HFFc6 (cell line): ENCODE measurements at regions not wholly inside any gene's neighbourhood (a gene's known extent, or its start where the extent isn't known, plus 50 kb on each side); places are given as distances from the start of the nearest gene placed in this dataset.

Source experiments
- DNase-seq: peaks from one replicate; pipeline ENCODE4 v3.0.0-alpha.2; 2018
- H3K27ac Mint-ChIP-seq: 2 replicates; pipeline ENCODE4 v1.8.0; 2020; ENCODE audit warnings: mild to moderate bottlenecking, mixed read lengths
- H3K27me3 Mint-ChIP-seq: 2 replicates; pipeline ENCODE4 v1.8.0; 2021; ENCODE audit warnings: mild to moderate bottlenecking, moderate library complexity, mixed read lengths; ENCODE audit not compliant: insufficient read depth
- H3K36me3 Mint-ChIP-seq: 2 replicates; pipeline ENCODE4 v1.8.0; 2021; ENCODE audit warnings: low read depth, mixed read lengths
- H3K4me1 Mint-ChIP-seq: 2 replicates; pipeline ENCODE4 v1.8.0; 2020; ENCODE audit warnings: low read depth, mixed read lengths
- H3K4me3 Mint-ChIP-seq: 2 replicates; pipeline ENCODE4 v1.8.0; 2020; ENCODE audit warnings: mild to moderate bottlenecking, moderate library complexity, mixed read lengths
- H3K9me3 Mint-ChIP-seq: 2 replicates; pipeline ENCODE4 v1.8.0; 2020; ENCODE audit warnings: mild to moderate bottlenecking, mixed read lengths
- TF ChIP-seq, protein P1 (sequence below): fragments of 200-600 bp; sonication (generic); IDR thresholded peaks from 2 replicates; pipeline ENCODE4 v1.5.0; 2021; ENCODE audit warnings: antibody characterized with exemption, mild to moderate bottlenecking

DNA sequence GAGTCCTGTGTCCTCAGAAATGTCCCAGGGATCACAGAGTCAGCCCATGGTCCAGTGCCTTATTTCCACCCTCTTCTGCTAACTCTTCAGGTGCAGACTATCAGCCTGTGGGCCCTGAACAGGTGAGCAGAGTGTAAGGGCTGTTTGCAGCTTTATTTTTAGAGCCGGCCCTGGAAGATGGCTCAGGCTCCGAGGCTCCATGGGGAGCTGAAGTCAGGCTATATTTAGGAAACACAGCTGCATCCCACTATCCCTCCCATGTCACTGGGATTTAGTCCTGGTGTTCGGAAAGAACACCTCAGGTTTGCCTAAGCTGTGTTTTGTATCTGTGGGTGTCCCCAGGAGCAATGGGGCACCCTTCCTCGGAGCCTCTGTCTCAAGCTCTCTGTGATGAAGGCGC is 126.9 kb downstream of the RPS24 start:
- Mint-ChIP-seq H3K27ac (no peak overlapping the region), H3K4me1 (no peaks in the 10 kb centered on the region), H3K27me3 (peaks cover 27% of the 10 kb centered on the region), H3K36me3 (no peaks in the 10 kb centered on the region), H3K4me3 (no peak overlapping the region), H3K9me3 (no peaks in the 10 kb centered on the region)
- DNase-seq = no peak
- TF ChIP-seq, protein P1, sequence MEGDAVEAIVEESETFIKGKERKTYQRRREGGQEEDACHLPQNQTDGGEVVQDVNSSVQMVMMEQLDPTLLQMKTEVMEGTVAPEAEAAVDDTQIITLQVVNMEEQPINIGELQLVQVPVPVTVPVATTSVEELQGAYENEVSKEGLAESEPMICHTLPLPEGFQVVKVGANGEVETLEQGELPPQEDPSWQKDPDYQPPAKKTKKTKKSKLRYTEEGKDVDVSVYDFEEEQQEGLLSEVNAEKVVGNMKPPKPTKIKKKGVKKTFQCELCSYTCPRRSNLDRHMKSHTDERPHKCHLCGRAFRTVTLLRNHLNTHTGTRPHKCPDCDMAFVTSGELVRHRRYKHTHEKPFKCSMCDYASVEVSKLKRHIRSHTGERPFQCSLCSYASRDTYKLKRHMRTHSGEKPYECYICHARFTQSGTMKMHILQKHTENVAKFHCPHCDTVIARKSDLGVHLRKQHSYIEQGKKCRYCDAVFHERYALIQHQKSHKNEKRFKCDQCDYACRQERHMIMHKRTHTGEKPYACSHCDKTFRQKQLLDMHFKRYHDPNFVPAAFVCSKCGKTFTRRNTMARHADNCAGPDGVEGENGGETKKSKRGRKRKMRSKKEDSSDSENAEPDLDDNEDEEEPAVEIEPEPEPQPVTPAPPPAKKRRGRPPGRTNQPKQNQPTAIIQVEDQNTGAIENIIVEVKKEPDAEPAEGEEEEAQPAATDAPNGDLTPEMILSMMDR = no peak

DNA sequence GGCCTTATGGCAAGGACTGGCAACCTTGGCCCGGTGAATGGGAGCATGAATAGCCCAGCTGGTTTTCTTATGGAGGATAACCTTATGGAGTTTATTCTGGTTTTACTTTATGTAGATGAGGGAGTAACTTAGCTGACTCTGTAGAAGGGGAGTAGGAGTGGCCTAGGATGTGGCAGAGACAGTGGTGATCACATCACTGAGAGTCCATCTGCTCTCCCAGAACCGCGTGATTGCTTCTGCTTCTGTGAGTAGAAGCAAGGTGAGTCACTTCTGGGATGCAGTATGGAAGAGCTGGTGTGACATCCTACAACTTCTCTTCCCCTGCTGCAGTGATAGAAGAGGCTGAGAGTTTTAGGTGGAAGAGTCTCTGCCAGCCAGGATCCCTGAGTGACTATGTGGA is 129.2 kb downstream of the RPS24 start:
- TF ChIP-seq, protein P1 = no peak
- Mint-ChIP-seq H3K4me3 (no peak overlapping the region), H3K27ac (no peak overlapping the region), H3K36me3 (no peaks in the 10 kb centered on the region), H3K9me3 (no peaks in the 10 kb centered on the region), H3K27me3 (peaks cover 27% of the 10 kb centered on the region), H3K4me1 (no peaks in the 10 kb centered on the region)
- DNase-seq = peak; percentile 41

DNA sequence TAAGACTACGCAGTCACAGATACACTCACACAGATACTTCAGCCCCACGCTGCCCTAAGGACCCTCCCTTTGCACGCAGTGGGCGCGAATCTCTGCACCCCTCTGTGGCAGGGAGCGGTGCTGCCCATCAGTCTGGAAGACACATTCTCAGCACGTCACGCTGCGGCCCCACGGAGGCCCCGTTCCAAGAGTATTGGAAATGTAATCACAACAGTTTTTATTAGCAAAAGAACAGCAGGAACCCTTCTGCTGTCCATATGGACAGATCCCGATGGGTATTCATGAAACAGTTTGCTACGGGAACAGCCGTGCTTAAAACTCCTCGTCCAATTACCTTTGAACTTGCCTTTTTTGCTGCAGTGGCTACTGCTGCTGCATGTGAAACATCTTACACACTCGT is 131.0 kb downstream of the RPS24 start:
- Mint-ChIP-seq H3K4me1 (peaks cover 6% of the 10 kb centered on the region), H3K36me3 (no peaks in the 10 kb centered on the region), H3K27ac (no peak overlapping the region), H3K4me3 (no peak overlapping the region), H3K27me3 (peaks cover 17% of the 10 kb centered on the region), H3K9me3 (no peaks in the 10 kb centered on the region)
- TF ChIP-seq, protein P1 = no peak
- DNase-seq = no peak

DNA sequence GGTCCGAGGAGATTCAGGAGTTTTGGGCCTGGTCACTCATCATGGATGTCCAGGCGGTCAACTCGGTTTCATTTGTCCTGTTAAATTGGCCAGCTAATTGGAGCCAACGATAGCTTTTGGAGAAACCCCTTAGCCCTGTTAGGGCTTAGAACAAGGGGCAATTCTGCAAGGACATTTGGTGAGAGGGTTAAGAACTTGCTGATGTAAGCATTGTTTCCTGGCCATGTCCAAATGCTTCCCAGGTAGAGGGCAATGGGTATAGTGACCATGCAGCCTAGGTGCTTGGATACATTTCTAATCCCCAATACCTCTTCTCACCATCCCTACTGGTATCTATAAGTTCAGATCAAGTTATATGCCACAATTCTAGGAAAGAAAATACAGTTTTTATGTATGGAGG is 131.5 kb downstream of the RPS24 start:
- no peak for DNase-seq
- peaks cover 11% of the 10 kb centered on the region for H3K4me1 Mint-ChIP-seq
- no peaks in the 10 kb centered on the region for H3K9me3 Mint-ChIP-seq
- peaks cover 17% of the 10 kb centered on the region for H3K27me3 Mint-ChIP-seq
- H3K4me3 Mint-ChIP-seq = no peak overlapping the region
- no peak overlapping the region for H3K27ac Mint-ChIP-seq
- H3K36me3 Mint-ChIP-seq = no peaks in the 10 kb centered on the region
- TF ChIP-seq, protein P1 = no peak

DNA sequence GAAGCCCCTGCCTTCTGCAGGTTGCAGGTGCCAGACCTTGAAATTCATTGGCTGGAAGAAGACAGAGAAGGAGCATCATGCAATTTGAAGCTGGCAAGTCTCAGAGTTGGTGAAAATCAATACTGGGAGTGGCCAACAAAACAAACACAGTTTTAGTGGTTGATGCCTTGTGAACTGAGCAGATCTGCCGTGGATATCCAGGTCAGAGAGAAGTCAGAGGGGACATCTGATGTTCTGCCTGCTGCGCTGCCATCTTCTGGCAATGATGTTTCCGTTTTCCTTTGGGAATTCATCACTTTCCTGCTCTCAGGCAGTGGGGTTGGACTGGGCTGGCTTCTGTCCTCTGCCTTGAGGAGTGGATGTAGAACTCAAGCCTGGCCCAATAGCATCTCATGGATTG is 132.0 kb downstream of the RPS24 start:
- H3K36me3 Mint-ChIP-seq = no peaks in the 10 kb centered on the region
- no peak for DNase-seq
- H3K27me3 Mint-ChIP-seq = peaks cover 17% of the 10 kb centered on the region
- no peaks in the 10 kb centered on the region for H3K9me3 Mint-ChIP-seq
- H3K4me1 Mint-ChIP-seq = peaks cover 15% of the 10 kb centered on the region
- H3K4me3 Mint-ChIP-seq = no peak overlapping the region
- H3K27ac Mint-ChIP-seq = no peak overlapping the region
- TF ChIP-seq, protein P1 = peak; percentile 57; the same call in 1 of the 2 replicates

DNA sequence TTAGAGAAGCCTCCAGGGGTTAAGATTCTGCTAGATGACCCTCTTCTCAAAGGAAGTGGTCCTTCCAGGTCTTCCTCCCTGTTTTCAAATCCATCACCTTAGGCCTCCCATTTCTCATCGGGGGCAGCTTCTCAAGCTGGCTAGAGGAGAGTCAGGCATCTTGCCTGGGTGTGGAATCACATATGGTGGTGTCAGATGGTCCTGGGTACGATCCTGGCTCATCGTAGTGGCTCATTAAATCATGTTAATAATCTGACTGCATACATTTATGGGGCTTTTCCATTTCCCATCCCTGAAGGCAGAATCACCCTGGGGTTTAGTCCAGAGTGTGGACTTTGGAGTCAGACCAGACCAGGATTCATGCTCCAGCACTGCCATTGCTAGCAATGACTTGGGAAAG is 132.6 kb downstream of the RPS24 start:
- no peak for DNase-seq
- Mint-ChIP-seq H3K36me3 (no peaks in the 10 kb centered on the region), H3K27ac (no peak overlapping the region), H3K9me3 (no peaks in the 10 kb centered on the region), H3K4me3 (no peak overlapping the region), H3K27me3 (peaks cover 13% of the 10 kb centered on the region), H3K4me1 (peaks cover 18% of the 10 kb centered on the region)
- TF ChIP-seq, protein P1 = no peak
